GM19467 (cell line): ENCODE measurements at regions not wholly inside any gene's neighbourhood (a gene's known extent, or its start where the extent isn't known, plus 50 kb on each side); places are given as distances from the start of the nearest gene placed in this dataset.

Experiments used
- ATAC-seq: cut with Tn5 transposase; IDR thresholded peaks from one replicate; pipeline ENCODE4 v1.9.1; 2021; ENCODE audit warnings: mild to moderate bottlenecking, moderate library complexity; ENCODE audit not compliant: unreplicated experiment

DNA sequence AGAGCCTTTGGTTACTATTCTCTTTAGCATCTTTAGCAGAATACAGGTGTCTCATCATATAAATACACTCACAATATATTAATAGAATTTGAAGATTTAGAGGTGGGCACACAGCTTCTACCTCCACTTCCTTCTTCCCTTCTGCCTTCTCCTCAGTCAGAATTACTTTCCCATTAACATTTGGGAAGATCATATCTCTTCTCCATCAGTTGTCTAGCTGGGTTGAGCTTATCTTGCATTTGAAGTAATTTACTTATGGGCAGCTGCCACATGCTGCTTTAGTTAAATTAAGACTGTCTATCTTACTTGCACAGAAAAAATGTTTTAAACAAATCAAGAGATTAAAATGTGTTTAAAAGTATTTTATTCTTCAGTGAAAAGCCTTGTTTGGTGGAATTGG is 110.1 kb upstream of the ASIC2 start:
- ATAC-seq = no peak

GRCh38 chr17:33404070-33404819 is 111.2 kb upstream of the ASIC2 start:
- ATAC-seq = no peak

- no peak for ATAC-seq
Measured at GRCh38 chr17:33416131-33416530, 123.0 kb upstream of the ASIC2 start.

- ATAC-seq = no peak
Measured at GRCh38 chr17:33421933-33422332, 128.8 kb upstream of the ASIC2 start.

GRCh38 chr17:33433581-33433980 is 140.5 kb upstream of the ASIC2 start:
- ATAC-seq = no peak

DNA sequence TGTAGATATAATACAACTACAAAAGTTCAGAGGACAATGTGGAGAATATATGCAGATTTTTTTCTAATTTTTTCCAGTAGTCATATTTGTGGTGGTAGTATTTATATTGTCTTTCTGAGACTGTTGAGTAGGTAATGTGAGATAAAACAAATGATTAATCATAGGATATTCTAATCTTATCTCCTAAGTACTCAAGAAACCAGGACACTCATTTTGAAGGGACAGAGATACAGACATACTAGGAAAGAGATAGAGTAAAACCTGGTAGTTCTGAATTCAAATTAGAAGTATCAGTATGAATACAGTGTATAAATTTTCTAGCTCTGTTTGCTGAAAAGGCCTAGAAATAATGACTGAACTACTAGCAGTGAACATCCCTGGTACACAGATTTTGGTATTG is 141.7 kb upstream of the ASIC2 start:
- ATAC-seq = no peak

GRCh38 chr17:33435721-33436301 is 142.7 kb upstream of the ASIC2 start:
- ATAC-seq = no peak

GRCh38 chr17:33436321-33436720 is 143.2 kb upstream of the ASIC2 start:
- no peak for ATAC-seq

- ATAC-seq = no peak
Measured at GRCh38 chr17:33438139-33438538, 145.0 kb upstream of the ASIC2 start.

GRCh38 chr17:33438578-33438977 is 145.5 kb upstream of the ASIC2 start:
- ATAC-seq = no peak

GRCh38 chr17:33442320-33442719 is 149.2 kb upstream of the ASIC2 start:
- ATAC-seq = no peak

GRCh38 chr17:33444731-33445130 is 151.6 kb upstream of the ASIC2 start:
- ATAC-seq = no peak

DNA sequence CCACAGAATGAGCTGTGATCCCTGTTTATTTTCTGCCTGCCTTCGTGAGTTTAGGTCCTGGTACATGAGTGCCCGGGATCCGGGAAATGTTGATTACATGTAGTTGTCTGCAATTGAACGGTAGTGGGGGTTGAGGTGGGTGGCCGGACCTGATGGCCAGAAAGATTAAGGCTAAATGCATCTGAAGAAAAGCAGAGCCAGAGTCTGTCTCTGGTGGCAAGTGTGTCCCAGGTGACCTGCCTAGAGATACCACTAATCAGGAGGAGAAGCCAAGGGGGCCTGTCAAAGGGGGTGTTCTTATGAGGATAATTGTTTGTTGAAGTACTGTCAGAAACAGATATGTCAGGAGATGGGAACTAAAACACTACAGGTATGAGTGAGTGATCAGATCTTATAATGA is 154.0 kb upstream of the ASIC2 start:
- ATAC-seq = no peak

DNA sequence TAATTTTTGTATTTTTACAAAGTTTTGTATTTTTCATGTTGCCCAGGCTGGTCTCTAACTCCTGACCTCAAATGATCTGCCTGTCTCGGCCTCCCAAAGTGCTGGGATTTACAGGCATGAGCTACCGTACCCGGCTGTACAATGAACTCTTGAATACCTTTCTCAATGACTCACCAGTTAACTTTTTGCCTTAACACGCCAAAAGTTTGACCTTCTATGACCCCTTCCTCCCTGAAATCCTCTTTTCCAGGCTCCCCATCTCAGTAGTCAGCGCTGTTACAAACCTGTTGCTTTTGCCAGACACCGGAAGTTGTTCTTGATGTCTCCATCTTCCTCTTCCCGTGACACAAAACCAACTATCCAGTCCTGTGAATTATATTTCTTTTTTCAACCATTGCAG is 158.1 kb upstream of the ASIC2 start:
- no peak for ATAC-seq

DNA sequence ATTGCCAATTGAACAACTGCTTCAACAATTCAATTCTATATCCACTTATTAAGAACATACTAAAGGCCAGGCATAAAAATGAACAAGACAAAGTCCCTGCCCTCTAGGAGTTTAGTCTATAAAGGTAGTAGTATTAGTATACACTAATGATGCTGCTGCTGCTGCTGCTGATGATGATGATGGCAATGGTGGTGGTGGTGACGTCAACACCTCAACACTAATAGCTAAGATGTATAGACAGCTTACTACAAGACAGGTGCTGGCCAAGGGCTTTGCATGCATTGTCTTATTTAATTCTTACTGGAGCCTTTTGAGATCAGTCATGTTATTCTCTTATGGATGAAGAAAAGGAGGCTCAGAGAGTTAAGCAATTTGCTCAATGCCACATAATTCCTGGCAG is 164.4 kb upstream of the ASIC2 start:
- ATAC-seq = no peak

DNA sequence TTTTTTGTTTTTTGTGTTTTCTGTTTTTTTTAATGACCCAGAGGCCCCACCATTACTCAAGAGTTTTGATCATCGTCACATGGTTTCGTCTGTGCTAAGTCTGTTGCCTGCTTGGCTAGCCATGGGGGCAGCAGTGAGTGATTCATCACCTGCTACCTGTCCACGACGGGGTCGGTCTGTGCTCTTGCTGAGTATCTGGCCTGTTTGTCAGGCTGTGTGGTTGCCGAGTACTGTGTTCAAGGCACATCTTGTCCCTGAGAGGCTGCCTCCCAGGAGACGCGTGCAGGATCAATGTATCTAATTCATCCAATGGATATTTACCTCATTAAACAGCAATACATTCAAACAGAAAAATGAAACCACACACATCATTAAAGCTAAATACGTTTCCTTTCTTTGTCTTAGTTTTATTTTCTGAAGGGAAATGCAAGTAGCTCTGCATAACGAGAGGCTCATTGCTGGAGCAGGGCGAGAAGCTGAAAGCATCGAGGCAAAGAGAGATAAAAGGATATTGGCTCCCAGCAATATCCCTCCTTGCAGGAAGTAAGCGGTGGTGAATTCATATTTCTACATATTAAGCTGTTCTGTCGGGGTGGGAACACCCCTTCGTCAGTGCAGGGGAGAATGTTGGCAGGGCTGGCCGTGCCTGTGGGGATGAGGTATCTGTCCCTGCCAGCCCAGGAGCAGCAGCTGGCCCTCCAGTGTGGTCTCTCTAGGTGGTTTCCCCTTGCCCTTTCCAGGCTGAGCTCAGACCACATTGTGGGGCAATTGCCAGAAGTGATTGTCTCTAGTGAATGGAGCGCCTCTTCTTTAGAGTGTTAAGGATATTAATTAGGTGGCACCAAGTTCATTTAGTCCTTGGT is 166.2 kb upstream of the ASIC2 start:
- no peak for ATAC-seq

DNA sequence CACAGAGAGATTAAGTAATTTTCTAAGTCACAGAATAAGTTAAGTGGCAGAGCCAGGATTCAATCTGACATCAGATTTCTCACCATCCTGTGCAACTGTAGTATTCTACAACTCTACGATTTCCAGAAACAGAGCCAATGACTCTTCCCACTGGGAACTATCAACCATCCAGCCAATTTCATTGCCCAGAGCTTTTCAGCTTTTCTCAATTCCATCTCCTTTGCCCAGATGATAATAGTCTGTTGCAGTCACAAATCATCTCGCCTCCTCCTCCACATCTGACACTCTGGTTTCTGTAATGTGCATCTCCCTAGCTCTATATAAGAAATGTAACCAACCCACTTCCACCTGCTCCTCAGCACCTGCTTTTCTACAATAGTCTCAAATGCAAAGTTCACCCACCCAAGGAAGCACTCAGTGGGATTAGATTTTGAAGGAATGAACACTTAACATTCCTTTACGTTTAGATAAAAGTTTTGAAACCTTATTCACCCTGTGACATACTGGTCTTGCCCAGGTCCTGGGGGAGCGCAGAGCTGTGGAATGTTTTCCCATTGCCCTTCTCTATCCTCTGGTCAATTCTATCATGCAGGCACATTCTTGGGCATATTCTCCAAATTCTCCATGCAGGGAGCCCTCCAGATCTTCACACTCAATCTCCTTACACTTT is 167.8 kb upstream of the ASIC2 start:
- ATAC-seq = no peak

DNA sequence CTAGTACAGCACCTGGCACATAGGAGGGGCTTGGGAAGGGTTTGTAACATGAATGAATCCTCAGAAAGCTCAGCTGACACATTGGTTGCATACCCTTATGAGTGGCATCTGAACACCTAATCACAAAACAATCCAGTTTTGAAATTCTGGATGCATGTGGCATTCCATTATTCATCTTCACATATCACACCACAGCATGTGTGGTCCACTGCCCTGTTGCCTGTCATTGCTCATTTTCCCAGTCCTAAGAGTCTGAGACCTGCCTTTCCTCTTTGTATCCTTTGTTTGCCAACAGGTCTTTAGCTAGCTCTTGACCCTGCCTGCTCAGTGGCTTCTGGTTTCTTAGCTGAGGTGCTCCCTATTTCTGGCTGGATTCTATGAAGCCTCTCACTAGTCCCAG is 170.8 kb upstream of the ASIC2 start:
- no peak for ATAC-seq

DNA sequence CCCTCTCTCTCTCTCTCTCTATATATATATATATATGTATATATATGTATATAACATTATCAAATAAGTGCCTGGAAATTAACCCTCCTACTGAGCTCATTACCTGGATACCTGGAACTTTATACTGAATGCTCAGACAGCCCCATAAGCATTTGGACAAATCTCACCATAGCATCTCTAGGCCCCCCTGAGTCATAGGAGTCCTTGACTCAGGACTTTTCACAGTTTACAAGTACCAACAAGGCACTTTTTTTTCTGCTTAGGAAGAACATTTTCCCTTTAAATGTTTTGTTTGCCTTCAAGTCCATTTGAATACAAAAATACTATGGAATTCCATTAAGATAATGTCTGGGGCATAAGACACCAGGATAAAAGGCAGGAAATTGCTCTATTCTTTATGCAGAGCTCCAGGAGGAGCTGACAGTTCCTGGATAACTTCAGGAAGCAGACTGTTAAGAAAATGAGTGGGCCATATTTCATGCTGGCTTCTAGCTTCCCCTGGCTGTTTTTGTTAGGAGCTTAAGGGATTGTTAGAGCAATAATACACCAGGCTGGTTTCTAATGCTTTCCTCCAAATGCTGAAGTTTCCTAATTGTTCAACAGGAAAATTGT is 171.7 kb upstream of the ASIC2 start:
- ATAC-seq = no peak

DNA sequence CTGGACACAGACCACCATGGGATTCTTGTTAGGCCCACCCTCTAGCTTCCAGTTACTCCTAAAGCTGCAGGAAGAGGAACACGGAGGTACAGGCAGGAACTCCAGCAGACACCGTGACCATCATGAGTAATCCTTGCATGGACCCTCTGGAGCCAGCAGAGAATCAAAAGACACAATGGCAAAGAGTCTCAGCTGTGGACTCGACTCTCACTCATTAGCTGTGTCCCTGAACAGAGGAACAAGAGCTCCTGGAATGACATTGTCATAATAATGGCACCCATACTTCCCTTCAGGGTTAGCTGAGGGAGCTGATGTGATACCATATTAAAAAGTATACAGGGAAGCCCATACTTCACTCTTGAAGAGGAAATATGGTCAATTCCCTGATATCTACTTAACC is 176.3 kb upstream of the ASIC2 start:
- ATAC-seq = no peak

DNA sequence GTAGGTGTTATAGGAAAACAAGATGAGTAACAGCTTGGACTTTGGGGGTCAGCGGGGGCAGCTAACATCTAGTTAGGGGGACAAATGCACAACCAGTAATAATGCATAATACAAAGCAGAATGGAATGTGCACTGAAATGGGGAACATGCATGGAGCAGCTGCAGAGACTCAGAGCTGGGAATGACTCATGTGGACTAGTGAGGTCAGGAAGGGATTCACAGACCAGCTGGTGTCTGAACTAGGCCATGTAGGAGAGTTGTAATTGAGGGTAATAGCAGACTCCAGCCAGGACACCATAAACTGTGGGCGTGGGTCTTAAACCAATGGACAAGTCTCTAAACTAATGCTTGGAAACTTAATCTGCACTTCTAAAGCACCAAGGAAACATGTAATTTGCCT is 176.8 kb upstream of the ASIC2 start:
- no peak for ATAC-seq
